ENCODE measurements at regions not wholly inside any gene's neighbourhood (a gene's known extent, or its start where the extent isn't known, plus 50 kb on each side); places are given as distances from the start of the nearest gene placed in this dataset.
"Not testable (repeated sequence)": the region's sequence is repeated elsewhere in the genome, so short reads cannot be mapped to it uniquely, and the experiment has no call there.

GRCh38 chr12:34303091-34303870 is 281.0 kb downstream of the ALG10 start:
- no peak for DNase-seq

- no peak for DNase-seq
Observed at GRCh38 chr12:34304001-34304400, 281.7 kb downstream of the ALG10 start.

GRCh38 chr12:34304546-34304945 is 282.2 kb downstream of the ALG10 start:
- no peak for DNase-seq

- no peak for DNase-seq
Observed at GRCh38 chr12:34305176-34305575, 282.9 kb downstream of the ALG10 start.

- no peak for DNase-seq
Observed at GRCh38 chr12:34306133-34306830, 284.0 kb downstream of the ALG10 start.

- DNase-seq = not testable (repeated sequence)
Observed at GRCh38 chr12:34309806-34310804, 287.8 kb downstream of the ALG10 start.

GRCh38 chr12:34311337-34311736 is 289.0 kb downstream of the ALG10 start:
- no peak for DNase-seq

- no peak for DNase-seq
Observed at GRCh38 chr12:34327671-34328070, 305.4 kb downstream of the ALG10 start.

GRCh38 chr12:34333337-34333736 is 311.0 kb downstream of the ALG10 start:
- no peak for DNase-seq

- DNase-seq = no peak
Observed at GRCh38 chr12:34334538-34334937, 312.2 kb downstream of the ALG10 start.

GRCh38 chr12:34334953-34335743 is 312.9 kb downstream of the ALG10 start:
- no peak for DNase-seq

GRCh38 chr12:34335819-34336262 is 313.5 kb downstream of the ALG10 start:
- DNase-seq = no peak

GRCh38 chr12:34336619-34337465 is 314.5 kb downstream of the ALG10 start:
- DNase-seq = no peak

GRCh38 chr12:34338751-34339150 is 316.5 kb downstream of the ALG10 start:
- no peak for DNase-seq

- no peak for DNase-seq
Observed at GRCh38 chr12:34339922-34340321, 317.6 kb downstream of the ALG10 start.

- DNase-seq = no peak
Observed at GRCh38 chr12:34340534-34341361, 318.5 kb downstream of the ALG10 start.

- DNase-seq = no peak
Observed at GRCh38 chr12:34341362-34341733, 319.1 kb downstream of the ALG10 start.

- DNase-seq = no peak
Observed at GRCh38 chr12:34342048-34342447, 319.8 kb downstream of the ALG10 start.

- no peak for DNase-seq
Observed at GRCh38 chr12:34343345-34343744, 321.0 kb downstream of the ALG10 start.
